ENCODE measurements at regions not wholly inside any gene's neighbourhood (a gene's known extent, or its start where the extent isn't known, plus 50 kb on each side); places are given as distances from the start of the nearest gene placed in this dataset.

GRCh38 chr11:71182791-71183677, 69.3 kb downstream of the SHANK2 start:
- no peak for TF ChIP-seq CTCF (IDR thresholded peaks at IDR 0.05)
- no peak for TF ChIP-seq EZH2 (IDR thresholded peaks at IDR 0.05)
- no peak for TF ChIP-seq EZH2phosphoT487 (IDR thresholded peaks at IDR 0.05)
